HG03280 (cell line): ENCODE measurements at regions not wholly inside any gene's neighbourhood (a gene's known extent, or its start where the extent isn't known, plus 50 kb on each side); places are given as distances from the start of the nearest gene placed in this dataset.

ENCODE experiments used
- ATAC-seq: cut with Tn5 transposase; IDR thresholded peaks from one replicate; pipeline ENCODE4 v1.9.1; 2021; ENCODE audit warnings: mild to moderate bottlenecking, moderate library complexity; ENCODE audit not compliant: unreplicated experiment

- ATAC-seq, result no peak
Measured at GRCh38 chr4:117324851-117325491, 239.6 kb upstream of the TRAM1L1 start.

GRCh38 chr4:117326091-117326490 is 240.7 kb upstream of the TRAM1L1 start:
- no peak for ATAC-seq

- no peak for ATAC-seq
Measured at GRCh38 chr4:117327491-117327890, 242.1 kb upstream of the TRAM1L1 start.

- no peak for ATAC-seq
Measured at GRCh38 chr4:117328333-117328732, 243.0 kb upstream of the TRAM1L1 start.

GRCh38 chr4:117331817-117332216 is 246.4 kb upstream of the TRAM1L1 start:
- ATAC-seq, result no peak

GRCh38 chr4:117334451-117335188 is 249.2 kb upstream of the TRAM1L1 start:
- no peak for ATAC-seq

- no peak for ATAC-seq
Measured at GRCh38 chr4:117357437-117357836, 272.1 kb upstream of the TRAM1L1 start.

- ATAC-seq, result no peak
Measured at GRCh38 chr4:117357866-117358265, 272.5 kb upstream of the TRAM1L1 start.

GRCh38 chr4:117370944-117371668 is 285.7 kb upstream of the TRAM1L1 start:
- no peak for ATAC-seq

GRCh38 chr4:117375101-117375500 is 289.7 kb upstream of the TRAM1L1 start:
- ATAC-seq, result no peak

- ATAC-seq, result no peak
Measured at GRCh38 chr4:117376692-117377091, 291.3 kb upstream of the TRAM1L1 start.

- ATAC-seq, result no peak
Measured at GRCh38 chr4:117378942-117379341, 293.6 kb upstream of the TRAM1L1 start.

GRCh38 chr4:117383468-117383867 is 298.1 kb upstream of the TRAM1L1 start:
- ATAC-seq, result no peak

GRCh38 chr4:117385526-117385925 is 300.1 kb upstream of the TRAM1L1 start:
- ATAC-seq, result no peak

- ATAC-seq, result no peak
Measured at GRCh38 chr4:117387072-117387471, 301.7 kb upstream of the TRAM1L1 start.

GRCh38 chr4:117400039-117400835 is 314.9 kb upstream of the TRAM1L1 start:
- no peak for ATAC-seq

GRCh38 chr4:117412661-117413060 is 327.3 kb upstream of the TRAM1L1 start:
- ATAC-seq, result no peak

- no peak for ATAC-seq
Measured at GRCh38 chr4:117417856-117418255, 332.5 kb upstream of the TRAM1L1 start.

GRCh38 chr4:117420948-117421347 is 335.6 kb upstream of the TRAM1L1 start:
- no peak for ATAC-seq

- ATAC-seq, result no peak
Measured at GRCh38 chr4:117421706-117422105, 336.3 kb upstream of the TRAM1L1 start.

- ATAC-seq, result no peak
Measured at GRCh38 chr4:117422297-117422696, 336.9 kb upstream of the TRAM1L1 start.
